H9 (cell line): ENCODE measurements at regions not wholly inside any gene's neighbourhood (a gene's known extent, or its start where the extent isn't known, plus 50 kb on each side); places are given as distances from the start of the nearest gene placed in this dataset.

Source experiments
- DNase-seq: peaks from one replicate; pipeline ENCODE4 v3.0.0-alpha.2; 2017
- H2AFZ ChIP-seq: one replicate; pipeline ENCODE4 v1.6.1; 2013; ENCODE audit warnings: mild to moderate bottlenecking, low read length, control low read depth, moderate library complexity
- H2AK5ac ChIP-seq: 2 replicates; pipeline ENCODE4 v1.6.1; 2013; ENCODE audit warnings: low read length, control low read depth, mixed read lengths; ENCODE audit not compliant: insufficient read length
- H2BK120ac ChIP-seq: one replicate; pipeline ENCODE4 v1.6.1; 2013; ENCODE audit warnings: low read depth, mild to moderate bottlenecking, low read length, control low read depth, inconsistent platforms; ENCODE audit not compliant: poor library complexity, severe bottlenecking
- H2BK12ac ChIP-seq: 2 replicates; pipeline ENCODE4 v1.6.1; 2013; ENCODE audit warnings: low read length, control low read depth, mixed read lengths, low read depth; ENCODE audit not compliant: insufficient read length
- H2BK15ac ChIP-seq: 2 replicates; pipeline ENCODE4 v1.6.1; 2013; ENCODE audit warnings: low read depth, low read length, control low read depth
- H2BK20ac ChIP-seq: one replicate; pipeline ENCODE4 v1.6.1; 2013; ENCODE audit warnings: low read depth, mild to moderate bottlenecking, low read length, control low read depth, inconsistent platforms; ENCODE audit not compliant: poor library complexity, severe bottlenecking
- H2BK5ac ChIP-seq: 2 replicates; pipeline ENCODE4 v1.6.1; 2013; ENCODE audit warnings: low read length, control low read depth, mixed read lengths; ENCODE audit not compliant: insufficient read length
- H3K14ac ChIP-seq: 2 replicates; pipeline ENCODE4 v1.6.1; 2013; ENCODE audit warnings: low read length, control low read depth; ENCODE audit not compliant: insufficient read depth
- H3K18ac ChIP-seq: 2 replicates; pipeline ENCODE4 v1.6.1; 2013; ENCODE audit warnings: low read depth, mild to moderate bottlenecking, mixed read lengths, low read length, control low read depth; ENCODE audit not compliant: insufficient read length
- H3K23ac ChIP-seq: 2 replicates; pipeline ENCODE4 v1.6.1; 2013; ENCODE audit warnings: low read length, control low read depth, mixed read lengths, low read depth; ENCODE audit not compliant: insufficient read length
- H3K23me2 ChIP-seq: 2 replicates; pipeline ENCODE4 v1.6.1; 2013; ENCODE audit warnings: low read depth, mild to moderate bottlenecking, mixed read lengths, low read length, control low read depth; ENCODE audit not compliant: insufficient read length, poor library complexity, severe bottlenecking
- H3K27ac ChIP-seq: 2 replicates; pipeline ENCODE4 v1.5.1; 2013; ENCODE audit warnings: low read length, control low read depth, mixed read lengths, low read depth; ENCODE audit not compliant: insufficient read length
- H3K27me3 ChIP-seq: 2 replicates; pipeline ENCODE4 v1.6.1; 2013; ENCODE audit warnings: low read length, control low read depth, inconsistent platforms; ENCODE audit not compliant: insufficient read depth
- H3K4ac ChIP-seq: 2 replicates; pipeline ENCODE4 v1.6.1; 2013; ENCODE audit warnings: low read depth, mild to moderate bottlenecking, control low read depth, inconsistent platforms, low read length, moderate library complexity
- H3K4me1 ChIP-seq: 2 replicates; pipeline ENCODE4 v1.6.1; 2013; ENCODE audit warnings: low read length, control low read depth, inconsistent platforms; ENCODE audit not compliant: insufficient read depth
- H3K4me2 ChIP-seq: 2 replicates; pipeline ENCODE4 v1.6.1; 2013; ENCODE audit warnings: low read length, control low read depth, mixed read lengths; ENCODE audit not compliant: insufficient read length, insufficient read depth
- H3K56ac ChIP-seq: 2 replicates; pipeline ENCODE4 v1.6.1; 2013; ENCODE audit warnings: low read depth, mild to moderate bottlenecking, mixed read lengths, low read length, control low read depth; ENCODE audit not compliant: insufficient read length
- H3K79me1 ChIP-seq: 2 replicates; pipeline ENCODE4 v1.6.1; 2013; ENCODE audit warnings: low read depth, mild to moderate bottlenecking, moderate library complexity, low read length, control low read depth, inconsistent platforms; ENCODE audit not compliant: insufficient read depth, poor library complexity, severe bottlenecking
- H3K79me2 ChIP-seq: 2 replicates; pipeline ENCODE4 v1.6.1; 2013; ENCODE audit warnings: low read length, control low read depth, inconsistent platforms; ENCODE audit not compliant: insufficient read depth
- H3K9ac ChIP-seq: 2 replicates; pipeline ENCODE4 v1.6.1; 2013; ENCODE audit warnings: low read length, control low read depth, mixed read lengths; ENCODE audit not compliant: insufficient read length; ENCODE audit errors: extremely low read depth
- H3K9me3 ChIP-seq: one replicate; pipeline ENCODE4 v1.6.1; 2013; ENCODE audit warnings: low read depth, low read length, inconsistent platforms; ENCODE audit not compliant: control insufficient read depth
- H3T11ph ChIP-seq: one replicate; pipeline ENCODE4 v1.6.1; 2013; ENCODE audit warnings: mild to moderate bottlenecking, low read length, control low read depth, inconsistent platforms
- H4K20me1 ChIP-seq: one replicate; pipeline ENCODE4 v1.6.1; 2013; ENCODE audit not compliant: control insufficient read depth, insufficient read length, insufficient read depth
- H4K5ac ChIP-seq: 2 replicates; pipeline ENCODE4 v1.6.1; 2013; ENCODE audit warnings: low read depth, mild to moderate bottlenecking, mixed read lengths, low read length, control low read depth; ENCODE audit not compliant: insufficient read length
- H4K8ac ChIP-seq: replicated peaks from 2 replicates; pipeline ENCODE4 v1.6.1; 2013; ENCODE audit warnings: low read length, control low read depth, mixed read lengths, low read depth; ENCODE audit not compliant: insufficient read length
- H4K91ac ChIP-seq: 2 replicates; pipeline ENCODE4 v1.6.1; 2013; ENCODE audit warnings: low read depth, mild to moderate bottlenecking, moderate library complexity, mixed read lengths, low read length, control low read depth; ENCODE audit not compliant: insufficient read length
- H3K27ac Mint-ChIP-seq, 3 experiments: 2 replicates in 2 of 3; 3 replicates in 1 of 3; pipeline ENCODE4 v1.8.0; 2020 to 2021; ENCODE audit warnings: mixed read lengths in 3 of 3, mild to moderate bottlenecking in 1 of 3, moderate library complexity in 1 of 3
- H3K27me3 Mint-ChIP-seq: 2 replicates; pipeline ENCODE4 v1.8.0; 2021; ENCODE audit warnings: low read depth, mild to moderate bottlenecking, moderate library complexity, mixed read lengths
- H3K36me3 Mint-ChIP-seq, 3 experiments: 2 replicates in 2 of 3; 3 replicates in 1 of 3; pipeline ENCODE4 v1.8.0; 2020 to 2021; ENCODE audit warnings: low read depth in 3 of 3, mixed read lengths in 3 of 3; ENCODE audit not compliant: insufficient read depth in 1 of 3
- H3K4me1 Mint-ChIP-seq, 2 experiments: 2 replicates each; pipeline ENCODE4 v1.8.0; 2020; ENCODE audit warnings: mixed read lengths in 2 of 2
- H3K4me3 Mint-ChIP-seq, 2 experiments: 2 replicates in 1 of 2; 3 replicates in 1 of 2; pipeline ENCODE4 v1.8.0; 2020 to 2021; ENCODE audit warnings: mild to moderate bottlenecking in 2 of 2, mixed read lengths in 2 of 2, moderate library complexity in 1 of 2
- H3K9me3 Mint-ChIP-seq, 2 experiments: 2 replicates in 1 of 2; 3 replicates in 1 of 2; pipeline ENCODE4 v1.8.0; 2020; ENCODE audit warnings: mild to moderate bottlenecking in 2 of 2, mixed read lengths in 2 of 2, moderate library complexity in 1 of 2
- CTCF ChIP-seq: fragments of 200-600 bp; sonication (generic); conservative IDR thresholded peaks from 3 replicates; pipeline ENCODE4 v1.8.0; 2021; ENCODE audit warnings: antibody characterized with exemption, mild to moderate bottlenecking
- WGBS: extraction: QIAGEN DNeasy Blood & Tissue Kit; methylation state at CpG from one replicate; pipeline ENCODE4 v1.1.7; 2013; ENCODE audit warnings: missing lambda C conversion rate, low lambda C conversion rate, mixed read lengths; ENCODE audit not compliant: insufficient read length; ENCODE audit errors: extremely low coverage; 5-methylcytosine and 5-hydroxymethylcytosine counted together

DNA sequence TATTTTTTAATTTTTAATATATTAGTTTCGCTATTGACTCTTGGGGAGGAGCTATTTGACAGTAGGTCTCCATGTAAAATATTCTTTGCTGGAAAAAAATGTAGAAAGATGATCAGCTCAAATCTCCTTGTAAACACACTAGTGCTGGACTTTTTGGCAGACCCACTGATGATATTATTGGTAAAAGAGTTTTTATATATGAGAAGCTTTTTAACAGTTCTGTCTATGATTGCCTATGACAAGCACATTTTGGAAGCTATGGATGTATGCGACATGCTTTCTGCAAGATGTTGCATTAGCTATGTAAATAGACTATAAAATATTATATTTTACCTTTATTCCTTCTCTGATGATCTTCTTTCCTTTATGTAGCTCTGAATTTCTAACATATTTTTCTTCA, 928.5 kb downstream of the DNAJB9 start:
- Histone ChIP-seq H3K9me3 (no peaks in the 10 kb centered on the region), H3K18ac (no peak overlapping the region), H4K20me1 (no peaks in the 10 kb centered on the region), H3K14ac (no peak overlapping the region), H3K23ac (no peak overlapping the region), H3T11ph (no peak overlapping the region), H4K8ac (no peak overlapping the region), H3K79me2 (no peaks in the 10 kb centered on the region), H3K27me3 (no peaks in the 10 kb centered on the region), H4K5ac (no peak overlapping the region), H4K91ac (no peak overlapping the region), H2AK5ac (no peak overlapping the region), H3K9ac (no peak overlapping the region), H3K4me2 (no peak overlapping the region), H3K27ac (no peak overlapping the region), H3K4me1 (no peaks in the 10 kb centered on the region), H2BK20ac (no peak overlapping the region), H2BK15ac (no peak overlapping the region), H3K56ac (no peak overlapping the region), H2BK5ac (no peak overlapping the region), H2AFZ (no peak overlapping the region), H3K23me2 (no peaks in the 10 kb centered on the region), H2BK120ac (no peak overlapping the region), H3K79me1 (no peaks in the 10 kb centered on the region), H2BK12ac (no peak overlapping the region), H3K4ac (no peak overlapping the region)
- Mint-ChIP-seq H3K36me3 (peaks cover 0 to 3% (median 2%) of the 10 kb centered on the region in 3 experiments; a peak in 3 of 7 replicates), H3K27ac (no peak overlapping the region), H3K4me1 (no peaks in the 10 kb centered on the region), H3K9me3 (no peaks in the 10 kb centered on the region), H3K4me3 (no peak overlapping the region), H3K27me3 (no peaks in the 10 kb centered on the region)
- no peak for TF ChIP-seq CTCF
- no CpG with 5 or more reads among the region's 2 CpGs for WGBS
- no peak for DNase-seq
